H1 (cell line): ENCODE measurements at regions not wholly inside any gene's neighbourhood (a gene's known extent, or its start where the extent isn't known, plus 50 kb on each side); places are given as distances from the start of the nearest gene placed in this dataset.

Experiments
- CTCF ChIA-PET: fragments of 300-600 bp; sonication (Branson Sonifier 250); formaldehyde crosslinking; loops from one replicate; lab custom pipeline; 2021; ENCODE audit not compliant: partially characterized antibody; lab: Charles Lee
- POLR2A ChIA-PET: fragments of 300-600 bp; sonication (Branson Sonifier 250); formaldehyde crosslinking; loops from one replicate; lab custom pipeline; 2021; ENCODE audit warnings: inconsistent platforms; ENCODE audit not compliant: partially characterized antibody; lab: Charles Lee
- DNase-seq, 2 experiments: peaks; one replicate each; pipeline versions ENCODE4 v3.0.0 to v3.0.0-alpha.2; 2010 to 2022; ENCODE audit warnings: low spot score in 2 of 2, low read depth in 1 of 2, mixed read lengths in 1 of 2
- FAIRE-seq: peaks from 2 replicates; lab custom pipeline; 2011; peaks lifted over from hg19 to GRCh38; lab: Jason Lieb, UNC
- H2AFZ ChIP-seq: 2 replicates; pipeline ENCODE4 v1.8.1; 2012; ENCODE audit warnings: low read length, inconsistent platforms
- H2AK5ac ChIP-seq: 2 replicates; pipeline ENCODE4 v1.6.1; 2013; ENCODE audit warnings: low read depth, low read length
- H2BK120ac ChIP-seq: replicated peaks from 2 replicates; pipeline ENCODE3; 2013; ENCODE audit warnings: low read depth, low read length, inconsistent platforms
- H2BK12ac ChIP-seq: 2 replicates; pipeline ENCODE4 v1.6.1; 2013; ENCODE audit warnings: low read depth, low read length
- H2BK15ac ChIP-seq: 2 replicates; pipeline ENCODE4 v1.6.1; 2013; ENCODE audit warnings: low read length
- H2BK20ac ChIP-seq: 2 replicates; pipeline ENCODE4 v1.6.1; 2013; ENCODE audit warnings: low read length
- H2BK5ac ChIP-seq: 2 replicates; pipeline ENCODE4 v1.6.1; 2013; ENCODE audit warnings: low read depth, low read length
- H3K14ac ChIP-seq: 2 replicates; pipeline ENCODE4 v1.6.1; 2013; ENCODE audit warnings: inconsistent platforms; ENCODE audit not compliant: insufficient read length
- H3K18ac ChIP-seq: 2 replicates; pipeline ENCODE4 v1.6.1; 2013; ENCODE audit warnings: low read length; ENCODE audit errors: extremely low read depth
- H3K23ac ChIP-seq: 2 replicates; pipeline ENCODE4 v1.6.1; 2013; ENCODE audit warnings: inconsistent platforms; ENCODE audit not compliant: insufficient read length
- H3K23me2 ChIP-seq: 2 replicates; pipeline ENCODE4 v1.6.1; 2013; ENCODE audit warnings: low read depth, low read length
- H3K27ac ChIP-seq: 2 replicates; pipeline ENCODE4 v1.6.1; 2011; ENCODE audit warnings: low read depth, low read length, inconsistent platforms
- H3K27me3 ChIP-seq, 4 experiments: replicated peaks in 1 of 4; 1 replicate in 1 of 4; 2 replicates in 3 of 4; pipeline versions ENCODE4 v1.6.1 to v1.8.1; 2011 to 2013; ENCODE audit warnings: low read length in 3 of 4, mild to moderate bottlenecking in 3 of 4, inconsistent platforms in 2 of 4, mixed read lengths in 2 of 4, moderate library complexity in 1 of 4; ENCODE audit not compliant: control insufficient read depth in 3 of 4, insufficient read depth in 3 of 4; ENCODE audit errors: extremely low read depth in 1 of 4
- H3K36me3 ChIP-seq, 4 experiments: 2 replicates each; pipeline versions ENCODE4 v1.6.1 to v1.8.1; 2011 to 2013; ENCODE audit warnings: mild to moderate bottlenecking in 4 of 4, low read length in 3 of 4, moderate library complexity in 2 of 4, control low read depth in 1 of 4, inconsistent platforms in 1 of 4; ENCODE audit not compliant: insufficient read depth in 4 of 4, control insufficient read depth in 2 of 4
- H3K4ac ChIP-seq: replicated peaks from 2 replicates; pipeline ENCODE3; 2013; ENCODE audit warnings: low read length, low read depth, mixed read lengths, inconsistent platforms; ENCODE audit not compliant: insufficient read length
- H3K4me1 ChIP-seq, 4 experiments: replicated peaks in 1 of 4; 1 replicate in 1 of 4; 2 replicates in 3 of 4; pipeline versions ENCODE4 v1.6.1 to v1.8.1; 2011 to 2013; ENCODE audit warnings: low read length in 3 of 4, inconsistent platforms in 2 of 4, mixed read lengths in 1 of 4; ENCODE audit not compliant: insufficient read depth in 4 of 4, control insufficient read depth in 3 of 4
- H3K4me2 ChIP-seq, 2 experiments: 2 replicates each; pipeline versions ENCODE4 v1.6.1 to v1.8.1; 2011 to 2013; ENCODE audit warnings: low read depth in 2 of 2, low read length in 2 of 2, control low read depth in 1 of 2, inconsistent platforms in 1 of 2, mild to moderate bottlenecking in 1 of 2; ENCODE audit not compliant: insufficient read depth in 1 of 2
- H3K4me3 ChIP-seq, 4 experiments: fragments of 200-600, 300-600 bp in 1 of 4; sonication (generic), shearing (Covaris generic), sonication (Bioruptor Twin) in 1 of 4; 2 replicates each; pipeline versions ENCODE4 v1.5.1 to v1.8.1; 2011 to 2016; ENCODE audit warnings: low read length in 4 of 4, low read depth in 3 of 4, control low read depth in 2 of 4, inconsistent platforms in 2 of 4, mild to moderate bottlenecking in 2 of 4, mixed read lengths in 1 of 4, moderate library complexity in 1 of 4; ENCODE audit not compliant: insufficient read depth in 2 of 4; ENCODE audit errors: extremely low read depth in 1 of 4
- H3K56ac ChIP-seq: replicated peaks from 2 replicates; pipeline ENCODE3; 2013; ENCODE audit warnings: low read depth, mild to moderate bottlenecking, mixed read lengths, low read length, inconsistent platforms; ENCODE audit not compliant: insufficient read length
- H3K79me1 ChIP-seq: 2 replicates; pipeline ENCODE4 v1.6.1; 2013; ENCODE audit warnings: low read depth, low read length, control low read depth
- H3K79me2 ChIP-seq, 2 experiments: 2 replicates each; pipeline versions ENCODE4 v1.6.1 to v1.8.1; 2012 to 2013; ENCODE audit warnings: low read length in 2 of 2, mild to moderate bottlenecking in 2 of 2, inconsistent platforms in 1 of 2; ENCODE audit not compliant: insufficient read depth in 2 of 2, control insufficient read depth in 1 of 2
- H3K9ac ChIP-seq, 4 experiments: replicated peaks in 1 of 4; 1 replicate in 1 of 4; 2 replicates in 3 of 4; pipeline versions ENCODE4 v1.6.1 to v1.8.1; 2011 to 2013; ENCODE audit warnings: low read depth in 3 of 4, low read length in 3 of 4, control low read depth in 2 of 4, mild to moderate bottlenecking in 2 of 4, moderate library complexity in 2 of 4, inconsistent platforms in 1 of 4; ENCODE audit errors: extremely low read depth in 1 of 4
- H3K9me3 ChIP-seq, 2 experiments: 2 replicates each; pipeline versions ENCODE4 v1.6.1 to v1.8.1; 2012 to 2013; ENCODE audit warnings: mild to moderate bottlenecking in 2 of 2, moderate library complexity in 2 of 2, control low read depth in 1 of 2, inconsistent platforms in 1 of 2, low read depth in 1 of 2, low read length in 1 of 2, mixed read lengths in 1 of 2; ENCODE audit not compliant: insufficient read depth in 2 of 2
- H4K20me1 ChIP-seq, 2 experiments: replicated peaks in 1 of 2; 2 replicates each; pipeline versions ENCODE3 to v1.8.1; 2011 to 2013; ENCODE audit warnings: inconsistent platforms in 2 of 2, low read length in 2 of 2, mild to moderate bottlenecking in 1 of 2; ENCODE audit not compliant: insufficient read depth in 2 of 2, control insufficient read depth in 1 of 2
- H4K5ac ChIP-seq: 2 replicates; pipeline ENCODE4 v1.6.1; 2013; ENCODE audit warnings: low read length, low read depth, mixed read lengths, inconsistent platforms; ENCODE audit not compliant: insufficient read length
- H4K8ac ChIP-seq: 2 replicates; pipeline ENCODE4 v1.8.0; 2013; ENCODE audit warnings: mild to moderate bottlenecking, moderate library complexity, low read length, inconsistent platforms; ENCODE audit not compliant: insufficient read depth; ENCODE audit errors: extremely low read depth
- H4K91ac ChIP-seq: replicated peaks from 2 replicates; pipeline ENCODE3; 2013; ENCODE audit warnings: low read length, mixed read lengths, inconsistent platforms; ENCODE audit not compliant: insufficient read length
- CTCF ChIP-seq, 3 experiments: IDR thresholded peaks; 1 replicate in 2 of 3; 2 replicates in 1 of 3; pipeline versions ENCODE4 v1.5.1 to v1.6.1; 2011; ENCODE audit warnings: low read length in 3 of 3, mild to moderate bottlenecking in 3 of 3, inconsistent platforms in 2 of 3, low read depth in 1 of 3, moderate library complexity in 1 of 3; ENCODE audit not compliant: insufficient read depth in 1 of 3; ENCODE audit errors: control extremely low read depth in 1 of 3
- RAD21 ChIP-seq, 2 experiments: IDR thresholded peaks in 1 of 2; conservative IDR thresholded peaks in 1 of 2; 2 replicates each; pipeline ENCODE4 v1.6.1; 2011; ENCODE audit warnings: low read depth in 2 of 2, low read length in 2 of 2, improper control_type of control experiment in 1 of 2, inconsistent platforms in 1 of 2, mild to moderate bottlenecking in 1 of 2, moderate library complexity in 1 of 2
- RNF2 ChIP-seq: fragments of 200-900, 300-1000 bp; sonication (generic); IDR thresholded peaks from 2 replicates; pipeline ENCODE4 v1.7.1; 2016; ENCODE audit warnings: borderline replicate concordance, low read depth, mild to moderate bottlenecking, antibody characterized with exemption, low read length; ENCODE audit not compliant: poor library complexity, severe bottlenecking; ENCODE audit errors: missing control alignments
- WGBS, 2 experiments: shearing (Covaris generic) in 1 of 2; methylation state at CpG; one replicate each; pipeline versions ENCODE4 v1.1.6 to v1.1.7; 2013 to 2015; ENCODE audit warnings: low lambda C conversion rate in 2 of 2, mixed read lengths in 2 of 2, inconsistent platforms in 1 of 2, low coverage in 1 of 2, missing lambda C conversion rate in 1 of 2; ENCODE audit not compliant: insufficient replicate concordance in 2 of 2, insufficient coverage in 1 of 2, insufficient read length in 1 of 2; ENCODE audit errors: extremely low coverage in 1 of 2, missing lambda C conversion rate in 1 of 2; 5-methylcytosine and 5-hydroxymethylcytosine counted together

GRCh38 chr6:48951917-48952316, 511.1 kb downstream of the MMUT start:
- no peaks in the 10 kb centered on the region for H4K20me1 ChIP-seq
- CTCF ChIA-PET, result no interaction called here
- H4K91ac ChIP-seq, result no peak overlapping the region
- no peak overlapping the region for H3K4ac ChIP-seq
- no peak overlapping the region for H3K4me3 ChIP-seq
- peak in 1 of 2 experiments; percentile 8; a peak in 1 of 4 replicates for TF ChIP-seq RAD21 (IDR thresholded peaks at IDR 0.05 in 1 of 2, conservative IDR thresholded peaks at IDR 0.05 in 1 of 2; ENCODE audit: low read depth in 2 of 2, low read length in 2 of 2)
- no peak for TF ChIP-seq RNF2
- TF ChIP-seq CTCF (IDR thresholded peaks at IDR 0.05; ENCODE audit: control extremely low read depth in 1 of 3, insufficient read depth in 1 of 3, low read depth in 1 of 3, low read length in 3 of 3), result peak in 1 of 3 experiments; percentile 27; a peak in 1 of 4 replicates
- no peak overlapping the region for H2BK15ac ChIP-seq
- H3K9me3 ChIP-seq, result no peaks in the 10 kb centered on the region
- H3K27ac ChIP-seq, result no peak overlapping the region
- no peaks in the 10 kb centered on the region for H3K23me2 ChIP-seq
- no peak overlapping the region for H3K18ac ChIP-seq
- no peak overlapping the region for H3K23ac ChIP-seq
- H3K9ac ChIP-seq, result no peak overlapping the region
- H3K79me1 ChIP-seq, result no peaks in the 10 kb centered on the region
- DNase-seq (no peak), FAIRE-seq (no peak)
- no peak overlapping the region for H2BK120ac ChIP-seq
- H2BK20ac ChIP-seq, result no peak overlapping the region
- POLR2A ChIA-PET, result no interaction called here
- no peaks in the 10 kb centered on the region for H3K79me2 ChIP-seq
- H2BK12ac ChIP-seq, result no peak overlapping the region
- 86% methylated on average over 2 of the region's 2 CpGs; no CpG with 5 or more reads in 1 of the 2 experiments for WGBS, 2 experiments
- H3K56ac ChIP-seq, result no peak overlapping the region
- H4K8ac ChIP-seq, result no peak overlapping the region
- no peak overlapping the region for H3K4me2 ChIP-seq
- no peak overlapping the region for H4K5ac ChIP-seq
- H2AK5ac ChIP-seq, result no peak overlapping the region
- H2AFZ ChIP-seq, result no peak overlapping the region
- no peaks in the 10 kb centered on the region for H3K27me3 ChIP-seq
- no peak overlapping the region for H2BK5ac ChIP-seq
- H3K36me3 ChIP-seq, result no peaks in the 10 kb centered on the region
- no peak overlapping the region for H3K14ac ChIP-seq
- no peaks in the 10 kb centered on the region for H3K4me1 ChIP-seq
